Mesenchymal stem cell (in vitro differentiated cells and primary cell): ENCODE measurements at regions not wholly inside any gene's neighbourhood (a gene's known extent, or its start where the extent isn't known, plus 50 kb on each side); places are given as distances from the start of the nearest gene placed in this dataset.
"Not testable (repeated sequence)": the region's sequence is repeated elsewhere in the genome, so short reads cannot be mapped to it uniquely, and the experiment has no call there.

ENCODE experiments used
- DNase-seq: peaks from one replicate; pipeline ENCODE4 v3.0.0-alpha.2; 2013
- H2AFZ ChIP-seq: one replicate; pipeline ENCODE4 v1.6.1; 2013; ENCODE audit warnings: low read depth, mild to moderate bottlenecking, control low read depth, inconsistent platforms, low read length, moderate library complexity
- H2AK5ac ChIP-seq: 2 replicates; pipeline ENCODE4 v1.6.1; 2013; ENCODE audit warnings: low read length, moderate library complexity, mild to moderate bottlenecking, inconsistent platforms; ENCODE audit not compliant: severe bottlenecking
- H2BK120ac ChIP-seq: one replicate; pipeline ENCODE4 v1.6.1; 2013; ENCODE audit warnings: low read depth, mild to moderate bottlenecking, inconsistent platforms, low read length, moderate library complexity
- H2BK12ac ChIP-seq, 2 experiments: one replicate each; pipeline ENCODE4 v1.6.1; 2013; ENCODE audit warnings: inconsistent platforms in 2 of 2, low read length in 2 of 2, mild to moderate bottlenecking in 2 of 2, moderate library complexity in 2 of 2, control low read depth in 1 of 2
- H2BK15ac ChIP-seq: one replicate; pipeline ENCODE4 v1.6.1; 2013; ENCODE audit warnings: mild to moderate bottlenecking, low read depth, inconsistent platforms; ENCODE audit not compliant: poor library complexity, severe bottlenecking
- H2BK5ac ChIP-seq: 2 replicates; pipeline ENCODE4 v1.6.1; 2013; ENCODE audit warnings: low read depth, mild to moderate bottlenecking, low read length, control low read depth, inconsistent platforms; ENCODE audit not compliant: poor library complexity, severe bottlenecking
- H3K14ac ChIP-seq, 2 experiments: one replicate each; pipeline ENCODE4 v1.6.1; 2013; ENCODE audit warnings: inconsistent platforms in 2 of 2, low read length in 2 of 2, control low read depth in 1 of 2, mild to moderate bottlenecking in 1 of 2, moderate library complexity in 1 of 2
- H3K18ac ChIP-seq, 2 experiments: one replicate each; pipeline ENCODE4 v1.6.1; 2013; ENCODE audit warnings: inconsistent platforms in 2 of 2, low read length in 2 of 2, control low read depth in 1 of 2, low read depth in 1 of 2, mild to moderate bottlenecking in 1 of 2
- H3K23ac ChIP-seq, 2 experiments: one replicate each; pipeline ENCODE4 v1.6.1; 2013; ENCODE audit warnings: inconsistent platforms in 2 of 2, low read length in 2 of 2, mild to moderate bottlenecking in 2 of 2, moderate library complexity in 2 of 2, control low read depth in 1 of 2
- H3K27ac ChIP-seq: 2 replicates; pipeline ENCODE4 v1.5.1; 2013; ENCODE audit warnings: mild to moderate bottlenecking, moderate library complexity, low read length, control low read depth, inconsistent platforms; ENCODE audit not compliant: poor library complexity, severe bottlenecking
- H3K27me3 ChIP-seq, 2 experiments: 2 replicates each; pipeline versions ENCODE4 v1.6.1 to v1.7.0; 2013; ENCODE audit warnings: low read length in 2 of 2, mild to moderate bottlenecking in 2 of 2, moderate library complexity in 2 of 2, control low read depth in 1 of 2, inconsistent platforms in 1 of 2; ENCODE audit not compliant: control insufficient read depth in 1 of 2, insufficient read depth in 1 of 2
- H3K36me3 ChIP-seq, 2 experiments: 2 replicates each; pipeline versions ENCODE4 v1.6.1 to v1.7.0; 2013; ENCODE audit warnings: low read length in 2 of 2, control low read depth in 1 of 2, inconsistent platforms in 1 of 2, low read depth in 1 of 2, mild to moderate bottlenecking in 1 of 2; ENCODE audit not compliant: insufficient read depth in 2 of 2, control insufficient read depth in 1 of 2
- H3K4ac ChIP-seq, 2 experiments: one replicate each; pipeline ENCODE4 v1.6.1; 2013; ENCODE audit warnings: inconsistent platforms in 2 of 2, low read length in 2 of 2, mild to moderate bottlenecking in 2 of 2, moderate library complexity in 2 of 2, control low read depth in 1 of 2, low read depth in 1 of 2
- H3K4me1 ChIP-seq: 2 replicates; pipeline ENCODE4 v1.6.1; 2013; ENCODE audit warnings: low read depth, low read length, control low read depth; ENCODE audit not compliant: control insufficient read depth, insufficient read depth
- H3K4me2 ChIP-seq: 2 replicates; pipeline ENCODE4 v1.6.1; 2013; ENCODE audit warnings: low read length, mild to moderate bottlenecking, inconsistent platforms; ENCODE audit not compliant: poor library complexity, severe bottlenecking
- H3K4me3 ChIP-seq, 2 experiments: 2 replicates each; pipeline versions ENCODE4 v1.5.1 to v1.7.0; 2013; ENCODE audit warnings: low read length in 2 of 2, mild to moderate bottlenecking in 2 of 2, control low read depth in 1 of 2, low read depth in 1 of 2; ENCODE audit not compliant: insufficient read depth in 1 of 2
- H3K79me1 ChIP-seq: replicated peaks from 2 replicates; pipeline ENCODE4 v1.6.1; 2013; ENCODE audit warnings: mild to moderate bottlenecking, control low read depth, low read length, inconsistent platforms; ENCODE audit not compliant: poor library complexity, severe bottlenecking
- H3K9ac ChIP-seq: 2 replicates; pipeline ENCODE4 v1.7.0; 2013; ENCODE audit warnings: mild to moderate bottlenecking, low read length, moderate library complexity
- H3K9me3 ChIP-seq: 2 replicates; pipeline ENCODE4 v1.7.0; 2013; ENCODE audit warnings: mild to moderate bottlenecking, low read length; ENCODE audit not compliant: control insufficient read depth
- H4K8ac ChIP-seq: one replicate; pipeline ENCODE4 v1.6.1; 2013; ENCODE audit warnings: inconsistent platforms, mild to moderate bottlenecking, low read length, moderate library complexity
- H4K91ac ChIP-seq: one replicate; pipeline ENCODE4 v1.6.1; 2013; ENCODE audit warnings: mild to moderate bottlenecking, low read length, inconsistent platforms
- WGBS: methylation state at CpG from one replicate; pipeline ENCODE4 v1.1.7; 2013; ENCODE audit warnings: mixed read lengths; 5-methylcytosine and 5-hydroxymethylcytosine counted together

GRCh38 chr7:150016651-150017189, 143.0 kb downstream of the ATP6V0E2 start:
- not testable (repeated sequence) for H4K8ac ChIP-seq, H2BK5ac ChIP-seq, H3K23ac ChIP-seq, DNase-seq, H3K9me3 ChIP-seq, H3K4me2 ChIP-seq, H3K4me3 ChIP-seq, H3K18ac ChIP-seq, H2BK120ac ChIP-seq, H2BK15ac ChIP-seq, H3K9ac ChIP-seq, H3K27me3 ChIP-seq, H3K27ac ChIP-seq, H4K91ac ChIP-seq, H3K4me1 ChIP-seq, H3K4ac ChIP-seq, H2AK5ac ChIP-seq, H2AFZ ChIP-seq, H2BK12ac ChIP-seq, H3K79me1 ChIP-seq, H3K14ac ChIP-seq, H3K36me3 ChIP-seq
- 76% methylated on average over 3 of the region's 3 CpGs for WGBS

GRCh38 chr7:150020210-150020609, 146.4 kb downstream of the ATP6V0E2 start:
- H3K36me3 ChIP-seq, H2BK12ac ChIP-seq, H2BK15ac ChIP-seq, H3K4ac ChIP-seq, H3K27ac ChIP-seq, H3K27me3 ChIP-seq, H2BK120ac ChIP-seq, H3K4me1 ChIP-seq, H3K4me3 ChIP-seq, H3K9me3 ChIP-seq, H2BK5ac ChIP-seq, H2AFZ ChIP-seq, H4K8ac ChIP-seq, H3K9ac ChIP-seq, H3K4me2 ChIP-seq, H3K14ac ChIP-seq, H3K23ac ChIP-seq, DNase-seq, H4K91ac ChIP-seq, H3K18ac ChIP-seq, H3K79me1 ChIP-seq, H2AK5ac ChIP-seq: not testable (repeated sequence)
- WGBS = no CpG with 5 or more reads among the region's 3 CpGs

- H3K14ac ChIP-seq, H2BK15ac ChIP-seq, H3K27me3 ChIP-seq, H3K4me2 ChIP-seq, H3K79me1 ChIP-seq, H3K4me1 ChIP-seq, H3K9ac ChIP-seq, DNase-seq, H4K91ac ChIP-seq, H2AK5ac ChIP-seq, H3K4me3 ChIP-seq, H3K18ac ChIP-seq, H3K36me3 ChIP-seq, H3K27ac ChIP-seq, H3K23ac ChIP-seq, H3K9me3 ChIP-seq, H3K4ac ChIP-seq, H4K8ac ChIP-seq, H2BK120ac ChIP-seq, H2BK12ac ChIP-seq, H2BK5ac ChIP-seq, H2AFZ ChIP-seq: not testable (repeated sequence)
- no CpG with 5 or more reads among the region's 7 CpGs for WGBS
These were observed 151.1 kb downstream of the ATP6V0E2 start for GRCh38 chr7:150024550-150025490.

GRCh38 chr7:150025802-150026201, 152.0 kb downstream of the ATP6V0E2 start:
- H2AK5ac ChIP-seq, H2BK12ac ChIP-seq, H2BK5ac ChIP-seq, H2AFZ ChIP-seq, H3K4me1 ChIP-seq, H2BK120ac ChIP-seq, H3K14ac ChIP-seq, H3K9ac ChIP-seq, H4K8ac ChIP-seq, H4K91ac ChIP-seq, H3K18ac ChIP-seq, DNase-seq, H3K79me1 ChIP-seq, H3K4me3 ChIP-seq, H3K4ac ChIP-seq, H3K23ac ChIP-seq, H3K4me2 ChIP-seq, H2BK15ac ChIP-seq, H3K27me3 ChIP-seq, H3K27ac ChIP-seq, H3K36me3 ChIP-seq, H3K9me3 ChIP-seq: not testable (repeated sequence)
- WGBS = no CpG with 5 or more reads among the region's 7 CpGs
